Thymus (tissue), 11 donors: ENCODE measurements at regions not wholly inside any gene's neighbourhood (a gene's known extent, or its start where the extent isn't known, plus 50 kb on each side); places are given as distances from the start of the nearest gene placed in this dataset.
"Not testable (repeated sequence)": the region's sequence is repeated elsewhere in the genome, so short reads cannot be mapped to it uniquely, and the experiment has no call there.

Experiments
- DNase-seq, 9 donors: peaks; one replicate each; pipeline ENCODE4 v3.0.0-alpha.2; 2013; ENCODE audit warnings: low spot score in 9 of 9, low read depth in 6 of 9, missing footprints in 1 of 9
- H3K27ac ChIP-seq, 2 donors: one replicate each; pipeline ENCODE4 v1.5.1; 2013; ENCODE audit warnings: control low read depth in 1 of 2, low read depth in 1 of 2, low read length in 1 of 2, mild to moderate bottlenecking in 1 of 2, moderate library complexity in 1 of 2
- H3K27me3 ChIP-seq, 2 donors: one replicate each; pipeline ENCODE4 v1.5.1; 2013; ENCODE audit warnings: low read length in 1 of 2; ENCODE audit not compliant: control insufficient read depth in 2 of 2, insufficient read depth in 1 of 2
- H3K36me3 ChIP-seq, 2 donors: one replicate each; pipeline ENCODE4 v1.5.1; 2013; ENCODE audit warnings: low read length in 1 of 2, mild to moderate bottlenecking in 1 of 2, moderate library complexity in 1 of 2; ENCODE audit not compliant: control insufficient read depth in 2 of 2, insufficient read depth in 2 of 2
- H3K4me1 ChIP-seq, 2 donors: one replicate each; pipeline ENCODE4 v1.5.1; 2013; ENCODE audit warnings: low read length in 2 of 2; ENCODE audit not compliant: control insufficient read depth in 2 of 2, insufficient read depth in 2 of 2
- H3K4me3 ChIP-seq, 2 donors: one replicate each; pipeline ENCODE4 v1.5.1; 2013; ENCODE audit warnings: low read length in 2 of 2, control low read depth in 1 of 2, mild to moderate bottlenecking in 1 of 2
- H3K9me3 ChIP-seq, 2 donors: one replicate each; pipeline ENCODE4 v1.5.1; 2013; ENCODE audit warnings: low read length in 1 of 2, mild to moderate bottlenecking in 1 of 2; ENCODE audit not compliant: control insufficient read depth in 2 of 2, insufficient read depth in 1 of 2
- WGBS: extraction: QIAGEN DNeasy Blood & Tissue Kit; methylation state at CpG from one replicate; pipeline ENCODE4 v1.1.7; 2013; 5-methylcytosine and 5-hydroxymethylcytosine counted together
- donor health status: healthy.

GRCh38 chr11:110850846-110851245 lies 138.6 kb upstream of the ARHGAP20 start:
- Histone ChIP-seq H3K9me3 (no peaks in the 10 kb centered on the region), H3K36me3 (no peaks in the 10 kb centered on the region), H3K27ac (no peak overlapping the region), H3K4me3 (no peak overlapping the region), H3K4me1 (no peaks in the 10 kb centered on the region), H3K27me3 (no peaks in the 10 kb centered on the region)
- no peak for DNase-seq
- WGBS = 93% methylated on average over 3 of the region's 3 CpGs

- not testable (repeated sequence) for H3K36me3 ChIP-seq, H3K4me1 ChIP-seq, H3K9me3 ChIP-seq, DNase-seq, H3K27ac ChIP-seq, H3K4me3 ChIP-seq, H3K27me3 ChIP-seq
- 93% methylated on average over 1 of the region's 1 CpG for WGBS
Measured at GRCh38 chr11:110843053-110843452, 130.8 kb upstream of the ARHGAP20 start.

GRCh38 chr11:110838808-110839207 lies 126.6 kb upstream of the ARHGAP20 start:
- no peak overlapping the region for H3K27ac ChIP-seq
- 83% methylated on average over 2 of the region's 2 CpGs for WGBS
- no peaks in the 10 kb centered on the region for H3K9me3 ChIP-seq
- H3K4me1 ChIP-seq = peaks cover 5 to 16% of the 10 kb centered on the region in 2 donors
- DNase-seq = no peak
- H3K27me3 ChIP-seq = no peaks in the 10 kb centered on the region
- no peak overlapping the region for H3K4me3 ChIP-seq
- H3K36me3 ChIP-seq = no peaks in the 10 kb centered on the region

- DNase-seq = peak in 7 of 9 donors; percentile 8 to 57 (median 19)
- no peak overlapping the region for H3K4me3 ChIP-seq
- H3K27ac ChIP-seq = no peak overlapping the region
- peaks cover 5 to 16% of the 10 kb centered on the region in 2 donors for H3K4me1 ChIP-seq
- no peaks in the 10 kb centered on the region for H3K9me3 ChIP-seq
- H3K27me3 ChIP-seq = no peaks in the 10 kb centered on the region
- no peaks in the 10 kb centered on the region for H3K36me3 ChIP-seq
- 7% methylated on average over 3 of the region's 3 CpGs for WGBS
Measured at GRCh38 chr11:110837603-110838002, 125.4 kb upstream of the ARHGAP20 start.

GRCh38 chr11:110835106-110835505 lies 122.9 kb upstream of the ARHGAP20 start:
- Histone ChIP-seq H3K4me1 (peaks cover 5 to 16% of the 10 kb centered on the region in 2 donors), H3K4me3 (no peak overlapping the region), H3K27ac (no peak overlapping the region), H3K27me3 (no peaks in the 10 kb centered on the region), H3K9me3 (no peaks in the 10 kb centered on the region), H3K36me3 (no peaks in the 10 kb centered on the region)
- DNase-seq = no peak
- 90% methylated on average over 8 of the region's 8 CpGs for WGBS

- Histone ChIP-seq H3K4me3 (no peak overlapping the region), H3K9me3 (no peaks in the 10 kb centered on the region), H3K27me3 (no peaks in the 10 kb centered on the region), H3K27ac (no peak overlapping the region), H3K36me3 (no peaks in the 10 kb centered on the region), H3K4me1 (peaks cover 5 to 12% of the 10 kb centered on the region in 2 donors)
- 93% methylated on average over 4 of the region's 4 CpGs for WGBS
- no peak for DNase-seq
Measured at GRCh38 chr11:110833033-110833484, 120.8 kb upstream of the ARHGAP20 start.

GRCh38 chr11:110832539-110832938 lies 120.3 kb upstream of the ARHGAP20 start:
- 93% methylated on average over 2 of the region's 2 CpGs for WGBS
- H3K4me3 ChIP-seq = no peak overlapping the region
- no peak for DNase-seq
- H3K27me3 ChIP-seq = no peaks in the 10 kb centered on the region
- H3K4me1 ChIP-seq = peaks cover 5 to 6% of the 10 kb centered on the region in 2 donors
- no peak overlapping the region for H3K27ac ChIP-seq
- no peaks in the 10 kb centered on the region for H3K36me3 ChIP-seq
- no peaks in the 10 kb centered on the region for H3K9me3 ChIP-seq

- WGBS = 93% methylated on average over 2 of the region's 2 CpGs
- H3K4me3 ChIP-seq = no peak overlapping the region
- no peaks in the 10 kb centered on the region for H3K36me3 ChIP-seq
- no peak overlapping the region for H3K27ac ChIP-seq
- H3K4me1 ChIP-seq = peaks cover under 1 to 2% of the 10 kb centered on the region in 2 donors
- H3K9me3 ChIP-seq = no peaks in the 10 kb centered on the region
- no peak for DNase-seq
- H3K27me3 ChIP-seq = no peaks in the 10 kb centered on the region
Measured at GRCh38 chr11:110832080-110832479, 119.8 kb upstream of the ARHGAP20 start.

GRCh38 chr11:110830747-110831146 lies 118.5 kb upstream of the ARHGAP20 start:
- H3K4me3 ChIP-seq = no peak overlapping the region
- no peaks in the 10 kb centered on the region for H3K27me3 ChIP-seq
- DNase-seq = no peak
- no peaks in the 10 kb centered on the region for H3K9me3 ChIP-seq
- no peaks in the 10 kb centered on the region for H3K4me1 ChIP-seq
- H3K27ac ChIP-seq = no peak overlapping the region
- WGBS = 93% methylated on average over 5 of the region's 5 CpGs
- H3K36me3 ChIP-seq = no peaks in the 10 kb centered on the region

GRCh38 chr11:110830344-110830743 lies 118.1 kb upstream of the ARHGAP20 start:
- H3K4me3 ChIP-seq = no peak overlapping the region
- H3K9me3 ChIP-seq = no peaks in the 10 kb centered on the region
- no peaks in the 10 kb centered on the region for H3K27me3 ChIP-seq
- H3K36me3 ChIP-seq = no peaks in the 10 kb centered on the region
- no peak overlapping the region for H3K27ac ChIP-seq
- no peak for DNase-seq
- no peaks in the 10 kb centered on the region for H3K4me1 ChIP-seq
- 97% methylated on average over 7 of the region's 7 CpGs for WGBS
